Keratinocyte (primary cell): ENCODE measurements at regions not wholly inside any gene's neighbourhood (a gene's known extent, or its start where the extent isn't known, plus 50 kb on each side); places are given as distances from the start of the nearest gene placed in this dataset.

Experiments
- DNase-seq: peaks from one replicate; pipeline ENCODE4 v3.0.0-alpha.2; 2011; ENCODE audit warnings: low read depth, missing footprints, low spot score
- FAIRE-seq: peaks from 2 replicates; lab custom pipeline; 2011; peaks lifted over from hg19 to GRCh38; lab: Jason Lieb, UNC
- H2AFZ ChIP-seq: 2 replicates; pipeline ENCODE4 v1.6.0; 2012; ENCODE audit warnings: low read length, control low read depth, inconsistent platforms; ENCODE audit not compliant: control insufficient read depth
- H3K27ac ChIP-seq: 2 replicates; pipeline ENCODE4 v1.5.1; 2011; ENCODE audit warnings: low read length; ENCODE audit not compliant: control insufficient read depth, insufficient read depth
- H3K27me3 ChIP-seq: 3 replicates; pipeline ENCODE4 v1.6.0; 2011; ENCODE audit warnings: low read length; ENCODE audit not compliant: control insufficient read depth, insufficient read depth; ENCODE audit errors: extremely low read depth
- H3K36me3 ChIP-seq, 2 experiments: 2 replicates in 1 of 2; 3 replicates in 1 of 2; pipeline ENCODE4 v1.5.1; 2011; ENCODE audit warnings: low read length in 2 of 2, mild to moderate bottlenecking in 1 of 2; ENCODE audit not compliant: control insufficient read depth in 2 of 2, insufficient read depth in 2 of 2; ENCODE audit errors: extremely low read depth in 1 of 2
- H3K4me1 ChIP-seq: 3 replicates; pipeline ENCODE4 v1.5.1; 2011; ENCODE audit warnings: low read length; ENCODE audit not compliant: control insufficient read depth, insufficient read depth; ENCODE audit errors: extremely low read depth
- H3K4me2 ChIP-seq: 3 replicates; pipeline ENCODE4 v1.6.0; 2011; ENCODE audit warnings: low read depth, low read length; ENCODE audit not compliant: control insufficient read depth, insufficient read depth; ENCODE audit errors: extremely low read depth
- H3K4me3 ChIP-seq, 3 experiments: fragments of 200-600 bp in 1 of 3; sonication (generic) in 1 of 3; 2 replicates in 2 of 3; 3 replicates in 1 of 3; pipeline ENCODE4 v1.5.1; 2011 to 2016; ENCODE audit warnings: low read length in 3 of 3, mild to moderate bottlenecking in 3 of 3, control low read depth in 2 of 3, inconsistent platforms in 1 of 3, low read depth in 1 of 3, mixed read lengths in 1 of 3, mixed run types in 1 of 3, moderate library complexity in 1 of 3; ENCODE audit not compliant: control insufficient read depth in 2 of 3, insufficient read depth in 2 of 3; ENCODE audit errors: extremely low read depth in 1 of 3
- H3K79me2 ChIP-seq: 2 replicates; pipeline ENCODE4 v1.6.0; 2012; ENCODE audit warnings: low read length; ENCODE audit not compliant: control insufficient read depth, insufficient read depth
- H3K9ac ChIP-seq: 3 replicates; pipeline ENCODE4 v1.6.0; 2011; ENCODE audit warnings: low read length; ENCODE audit not compliant: control insufficient read depth, insufficient read depth; ENCODE audit errors: extremely low read depth
- H3K9me1 ChIP-seq: 3 replicates; pipeline ENCODE4 v1.6.0; 2011; ENCODE audit warnings: low read length; ENCODE audit not compliant: control insufficient read depth, insufficient read depth; ENCODE audit errors: extremely low read depth
- H3K9me3 ChIP-seq: 2 replicates; pipeline ENCODE4 v1.5.1; 2012; ENCODE audit warnings: low read depth, low read length; ENCODE audit not compliant: control insufficient read depth
- H4K20me1 ChIP-seq: 3 replicates; pipeline ENCODE4 v1.6.0; 2011; ENCODE audit warnings: low read length; ENCODE audit not compliant: control insufficient read depth, insufficient read depth; ENCODE audit errors: extremely low read depth
- EZH2 ChIP-seq: IDR thresholded peaks from one replicate; pipeline ENCODE4 v1.6.1; 2012; ENCODE audit warnings: inconsistent platforms, mild to moderate bottlenecking, low read length, moderate library complexity
- dilution Hi-C: fragments of 300-500 bp; cut with MboI; formaldehyde crosslinking; loops from one replicate; pipeline ENCODE4 v1.7.0; 2020; ENCODE audit warnings: low sequenced_read_pairs; ENCODE audit not compliant: extremely low pct_ligation_motif_present
- TF ChIP-seq, protein P1 (sequence below), 3 experiments: IDR thresholded peaks in 1 of 3; conservative IDR thresholded peaks in 1 of 3; optimal IDR thresholded peaks in 1 of 3; 2 replicates in 2 of 3; 3 replicates in 1 of 3; pipeline versions ENCODE3 to v1.5.1; 2011; ENCODE audit warnings: low read length in 3 of 3, mild to moderate bottlenecking in 3 of 3, moderate library complexity in 2 of 3, control low read depth in 1 of 3, inconsistent platforms in 1 of 3; ENCODE audit not compliant: insufficient read depth in 2 of 3; ENCODE audit errors: extremely low read depth in 1 of 3

DNA sequence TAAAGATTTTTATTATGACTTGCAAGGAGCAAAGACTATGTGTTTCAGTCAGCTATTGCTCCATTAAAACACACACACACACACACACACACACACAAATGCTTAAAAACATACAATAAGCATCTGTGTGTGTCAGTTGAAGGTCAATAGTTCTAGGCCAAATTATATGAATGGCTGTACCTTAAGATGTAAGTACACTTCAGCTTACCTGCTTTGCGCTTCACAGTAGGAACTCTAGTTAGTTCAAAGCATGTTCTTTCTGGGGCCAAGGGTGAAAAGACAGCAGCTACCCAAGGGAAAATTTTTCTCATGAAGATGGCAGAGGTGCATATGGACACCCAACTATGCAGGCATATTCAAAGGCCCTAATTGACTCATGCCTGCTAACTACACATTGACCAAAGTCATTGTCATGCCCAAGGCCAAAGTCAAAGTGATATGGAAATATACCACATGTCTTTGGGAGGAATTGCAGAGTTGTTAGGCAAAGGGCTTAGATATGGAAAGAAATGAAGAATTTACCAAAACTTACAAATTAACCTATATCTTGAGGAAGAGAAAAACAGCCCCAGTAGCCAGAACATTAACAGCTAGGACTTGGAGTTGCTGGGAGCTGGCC, 61.9 kb upstream of the BTN3A2 start:
- H3K4me2 ChIP-seq = no peak overlapping the region
- H3K79me2 ChIP-seq = no peaks in the 10 kb centered on the region
- H3K4me1 ChIP-seq = peaks cover 16% of the 10 kb centered on the region
- TF ChIP-seq, protein P1, sequence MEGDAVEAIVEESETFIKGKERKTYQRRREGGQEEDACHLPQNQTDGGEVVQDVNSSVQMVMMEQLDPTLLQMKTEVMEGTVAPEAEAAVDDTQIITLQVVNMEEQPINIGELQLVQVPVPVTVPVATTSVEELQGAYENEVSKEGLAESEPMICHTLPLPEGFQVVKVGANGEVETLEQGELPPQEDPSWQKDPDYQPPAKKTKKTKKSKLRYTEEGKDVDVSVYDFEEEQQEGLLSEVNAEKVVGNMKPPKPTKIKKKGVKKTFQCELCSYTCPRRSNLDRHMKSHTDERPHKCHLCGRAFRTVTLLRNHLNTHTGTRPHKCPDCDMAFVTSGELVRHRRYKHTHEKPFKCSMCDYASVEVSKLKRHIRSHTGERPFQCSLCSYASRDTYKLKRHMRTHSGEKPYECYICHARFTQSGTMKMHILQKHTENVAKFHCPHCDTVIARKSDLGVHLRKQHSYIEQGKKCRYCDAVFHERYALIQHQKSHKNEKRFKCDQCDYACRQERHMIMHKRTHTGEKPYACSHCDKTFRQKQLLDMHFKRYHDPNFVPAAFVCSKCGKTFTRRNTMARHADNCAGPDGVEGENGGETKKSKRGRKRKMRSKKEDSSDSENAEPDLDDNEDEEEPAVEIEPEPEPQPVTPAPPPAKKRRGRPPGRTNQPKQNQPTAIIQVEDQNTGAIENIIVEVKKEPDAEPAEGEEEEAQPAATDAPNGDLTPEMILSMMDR (optimal IDR thresholded peaks at IDR 0.05 in 1 of 3, IDR thresholded peaks at IDR 0.05 in 1 of 3, conservative IDR thresholded peaks at IDR 0.05 in 1 of 3; ENCODE audit: extremely low read depth in 1 of 3, insufficient read depth in 2 of 3, low read length in 3 of 3) = no peak
- no peak for TF ChIP-seq EZH2
- H3K36me3 ChIP-seq = no peaks in the 10 kb centered on the region
- no peaks in the 10 kb centered on the region for H3K9me1 ChIP-seq
- no peak for FAIRE-seq
- H3K9ac ChIP-seq = no peak overlapping the region
- H3K9me3 ChIP-seq = no peaks in the 10 kb centered on the region
- no peak overlapping the region for H2AFZ ChIP-seq
- no peak overlapping the region for H3K4me3 ChIP-seq
- H3K27me3 ChIP-seq = no peaks in the 10 kb centered on the region
- no peaks in the 10 kb centered on the region for H4K20me1 ChIP-seq
- dilution Hi-C loops = no loop called here
- H3K27ac ChIP-seq = no peak overlapping the region
- DNase-seq = no peak

DNA sequence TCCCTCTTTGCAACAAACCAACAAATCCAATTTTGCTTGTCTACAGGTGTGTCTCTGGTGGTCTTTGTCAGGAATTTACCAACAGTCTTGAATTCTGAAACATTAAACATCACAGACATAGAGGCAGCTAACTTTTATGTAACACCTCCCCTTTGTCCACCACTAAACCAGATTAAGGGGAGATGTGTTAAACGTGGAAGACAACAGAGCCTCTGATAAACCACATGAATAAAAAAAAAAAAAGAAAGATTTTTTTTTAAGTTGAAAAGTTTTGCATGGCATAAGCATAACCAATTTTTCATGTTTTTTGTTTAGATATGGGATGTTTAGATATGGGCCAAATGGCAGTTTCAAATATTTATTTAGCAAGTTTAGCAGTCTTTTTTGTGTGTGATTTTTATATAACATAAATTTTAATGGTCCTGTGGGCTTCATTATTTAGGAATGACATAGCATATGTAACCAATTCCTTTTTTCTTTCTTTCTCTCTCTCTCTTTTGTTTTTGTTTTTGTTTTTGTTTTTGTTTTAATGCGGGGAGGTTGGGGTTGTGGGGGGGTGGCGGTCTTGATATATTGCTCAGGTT, 60.7 kb upstream of the BTN3A2 start:
- no peak overlapping the region for H3K4me2 ChIP-seq
- no peak for FAIRE-seq

More for the DNA sequence above, 60.7 kb upstream of the BTN3A2 start:
- Histone ChIP-seq H3K9me1 (no peaks in the 10 kb centered on the region), H3K27ac (no peak overlapping the region), H3K27me3 (no peaks in the 10 kb centered on the region), H3K79me2 (no peaks in the 10 kb centered on the region), H3K4me3 (no peak overlapping the region), H3K4me1 (peaks cover 21% of the 10 kb centered on the region), H3K9ac (no peak overlapping the region), H4K20me1 (no peaks in the 10 kb centered on the region), H3K9me3 (no peaks in the 10 kb centered on the region), H3K36me3 (no peaks in the 10 kb centered on the region), H2AFZ (no peak overlapping the region)
- no peak for DNase-seq
- TF ChIP-seq EZH2 = no peak
- TF ChIP-seq, protein P1 (optimal IDR thresholded peaks at IDR 0.05 in 1 of 3, IDR thresholded peaks at IDR 0.05 in 1 of 3, conservative IDR thresholded peaks at IDR 0.05 in 1 of 3; ENCODE audit: extremely low read depth in 1 of 3, insufficient read depth in 2 of 3, low read length in 3 of 3) = no peak
- dilution Hi-C loops = no loop called here
